ENCODE measurements at regions not wholly inside any gene's neighbourhood (a gene's known extent, or its start where the extent isn't known, plus 50 kb on each side); places are given as distances from the start of the nearest gene placed in this dataset.

DNA sequence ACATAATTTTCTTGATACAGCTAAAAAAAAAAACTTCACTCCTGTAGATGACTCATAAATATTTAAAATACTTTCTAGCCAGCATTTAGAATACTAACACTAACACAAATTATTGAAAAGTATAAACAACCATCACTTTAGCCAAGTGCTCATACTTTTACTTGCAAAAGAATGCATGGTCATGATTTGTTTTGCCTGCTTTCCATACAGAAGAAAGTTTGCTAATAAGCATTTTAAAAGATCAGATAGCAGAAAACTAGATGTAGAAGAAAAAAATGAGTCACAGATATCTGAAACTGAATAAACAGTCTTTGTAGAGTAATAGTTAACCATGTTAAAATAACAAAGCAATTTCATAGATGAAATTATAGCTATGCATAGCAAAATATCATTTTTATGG lies 2280.4 kb upstream of the PCDH20 start:
- TF ChIP-seq, protein P1, sequence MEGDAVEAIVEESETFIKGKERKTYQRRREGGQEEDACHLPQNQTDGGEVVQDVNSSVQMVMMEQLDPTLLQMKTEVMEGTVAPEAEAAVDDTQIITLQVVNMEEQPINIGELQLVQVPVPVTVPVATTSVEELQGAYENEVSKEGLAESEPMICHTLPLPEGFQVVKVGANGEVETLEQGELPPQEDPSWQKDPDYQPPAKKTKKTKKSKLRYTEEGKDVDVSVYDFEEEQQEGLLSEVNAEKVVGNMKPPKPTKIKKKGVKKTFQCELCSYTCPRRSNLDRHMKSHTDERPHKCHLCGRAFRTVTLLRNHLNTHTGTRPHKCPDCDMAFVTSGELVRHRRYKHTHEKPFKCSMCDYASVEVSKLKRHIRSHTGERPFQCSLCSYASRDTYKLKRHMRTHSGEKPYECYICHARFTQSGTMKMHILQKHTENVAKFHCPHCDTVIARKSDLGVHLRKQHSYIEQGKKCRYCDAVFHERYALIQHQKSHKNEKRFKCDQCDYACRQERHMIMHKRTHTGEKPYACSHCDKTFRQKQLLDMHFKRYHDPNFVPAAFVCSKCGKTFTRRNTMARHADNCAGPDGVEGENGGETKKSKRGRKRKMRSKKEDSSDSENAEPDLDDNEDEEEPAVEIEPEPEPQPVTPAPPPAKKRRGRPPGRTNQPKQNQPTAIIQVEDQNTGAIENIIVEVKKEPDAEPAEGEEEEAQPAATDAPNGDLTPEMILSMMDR (IDR thresholded peaks at IDR 0.05; ENCODE audit: low read depth, low read length, poor library complexity, severe bottlenecking): no peak
- no peak for TF ChIP-seq EZH2phosphoT487 (IDR thresholded peaks at IDR 0.05; ENCODE audit: borderline replicate concordance, low read length)
